ENCODE measurements at regions not wholly inside any gene's neighbourhood (a gene's known extent, or its start where the extent isn't known, plus 50 kb on each side); places are given as distances from the start of the nearest gene placed in this dataset.
"Not testable (repeated sequence)": the region's sequence is repeated elsewhere in the genome, so short reads cannot be mapped to it uniquely, and the experiment has no call there.

GRCh38 chr5:162274679-162275078 lies 207.1 kb downstream of the GABRG2 start:
- H3K4me3 ChIP-seq (ENCODE audit: low read length): no peak overlapping the region
- TF ChIP-seq, protein P1, sequence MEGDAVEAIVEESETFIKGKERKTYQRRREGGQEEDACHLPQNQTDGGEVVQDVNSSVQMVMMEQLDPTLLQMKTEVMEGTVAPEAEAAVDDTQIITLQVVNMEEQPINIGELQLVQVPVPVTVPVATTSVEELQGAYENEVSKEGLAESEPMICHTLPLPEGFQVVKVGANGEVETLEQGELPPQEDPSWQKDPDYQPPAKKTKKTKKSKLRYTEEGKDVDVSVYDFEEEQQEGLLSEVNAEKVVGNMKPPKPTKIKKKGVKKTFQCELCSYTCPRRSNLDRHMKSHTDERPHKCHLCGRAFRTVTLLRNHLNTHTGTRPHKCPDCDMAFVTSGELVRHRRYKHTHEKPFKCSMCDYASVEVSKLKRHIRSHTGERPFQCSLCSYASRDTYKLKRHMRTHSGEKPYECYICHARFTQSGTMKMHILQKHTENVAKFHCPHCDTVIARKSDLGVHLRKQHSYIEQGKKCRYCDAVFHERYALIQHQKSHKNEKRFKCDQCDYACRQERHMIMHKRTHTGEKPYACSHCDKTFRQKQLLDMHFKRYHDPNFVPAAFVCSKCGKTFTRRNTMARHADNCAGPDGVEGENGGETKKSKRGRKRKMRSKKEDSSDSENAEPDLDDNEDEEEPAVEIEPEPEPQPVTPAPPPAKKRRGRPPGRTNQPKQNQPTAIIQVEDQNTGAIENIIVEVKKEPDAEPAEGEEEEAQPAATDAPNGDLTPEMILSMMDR (conservative IDR thresholded peaks at IDR 0.05; ENCODE audit: low read depth, low read length): no peak
- DNase-seq (ENCODE audit: low read depth): no peak

DNA sequence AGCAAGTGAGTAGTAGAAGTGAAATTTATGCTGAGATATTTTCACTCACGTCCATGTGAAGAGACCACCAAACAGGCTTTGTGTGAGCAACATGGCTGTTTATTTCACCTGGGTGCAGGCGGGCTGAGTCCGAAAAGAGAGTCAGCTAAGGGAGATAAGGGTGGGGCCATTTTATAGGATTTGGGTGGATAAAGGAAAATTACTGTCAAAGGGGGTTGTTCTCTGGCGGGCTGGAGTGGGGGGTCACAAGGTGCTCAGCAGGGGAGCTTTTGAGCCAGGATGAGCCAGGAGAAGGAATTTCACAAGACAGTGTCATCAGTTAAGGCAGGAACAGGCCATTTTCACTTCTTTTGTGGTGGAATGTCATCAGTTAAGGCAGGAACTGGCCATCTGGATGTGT lies 207.8 kb downstream of the GABRG2 start:
- not testable (repeated sequence) for DNase-seq (ENCODE audit: low read depth); H3K4me3 ChIP-seq (ENCODE audit: low read length)

- DNase-seq (ENCODE audit: low read depth): no peak
- H3K4me3 ChIP-seq (ENCODE audit: low read length): no peak overlapping the region
- TF ChIP-seq, protein P1 (conservative IDR thresholded peaks at IDR 0.05; ENCODE audit: low read depth, low read length): no peak
These were observed 214.6 kb downstream of the GABRG2 start for GRCh38 chr5:162282191-162282590.

DNA sequence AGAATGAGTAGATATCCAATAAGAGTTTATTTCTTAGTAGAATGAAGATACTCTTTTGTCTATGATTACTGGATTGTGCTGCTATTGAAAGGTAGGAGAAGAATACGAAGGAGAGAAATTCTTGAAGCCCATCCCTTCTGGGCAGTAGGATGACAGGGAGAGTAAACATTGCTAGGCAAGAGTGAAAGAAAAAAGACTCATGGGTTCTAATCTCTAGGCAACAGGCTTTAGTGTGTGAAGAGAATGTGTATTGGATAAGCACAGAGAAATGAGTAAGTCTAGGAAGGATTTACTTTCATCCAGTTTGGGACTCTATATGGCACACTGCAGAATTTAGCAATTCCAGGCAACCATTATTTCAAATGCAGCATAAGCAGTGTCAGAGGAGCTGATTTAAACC lies 216.0 kb downstream of the GABRG2 start:
- no peak for DNase-seq (ENCODE audit: low read depth)
- H3K4me3 ChIP-seq (ENCODE audit: low read length): no peak overlapping the region
- TF ChIP-seq, protein P1 (conservative IDR thresholded peaks at IDR 0.05; ENCODE audit: low read depth, low read length): no peak

DNA sequence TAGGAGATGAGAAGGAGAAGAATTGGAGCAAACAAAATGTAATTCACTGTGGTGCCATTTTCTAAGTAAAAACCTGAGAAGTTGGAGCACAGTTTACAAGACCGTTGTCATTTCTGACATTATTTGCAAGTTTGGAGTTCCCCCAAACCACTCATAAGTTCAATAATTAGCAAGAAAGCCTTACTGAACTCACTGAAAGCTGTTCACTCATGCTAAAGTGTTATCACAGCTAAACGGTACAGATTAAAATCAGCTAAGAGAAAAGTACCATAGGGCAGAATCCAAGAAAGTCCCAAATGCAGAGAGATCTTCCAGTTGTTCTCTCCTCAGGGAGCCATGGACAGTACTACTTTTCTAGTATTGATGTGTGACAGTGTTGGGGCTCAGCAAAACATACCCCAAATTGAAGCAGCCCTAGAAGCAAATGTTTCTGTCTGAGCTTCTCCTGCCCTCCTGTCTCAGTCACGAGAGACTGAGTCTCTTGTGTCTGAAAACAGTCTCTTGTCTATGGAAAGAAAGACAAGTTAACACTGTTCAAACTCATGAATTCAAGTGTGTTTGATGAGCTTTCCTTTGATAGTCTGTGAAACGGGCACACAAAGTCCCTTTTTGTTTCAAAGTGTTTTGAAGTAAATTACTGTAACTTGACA lies 221.2 kb downstream of the GABRG2 start:
- TF ChIP-seq, protein P1 (conservative IDR thresholded peaks at IDR 0.05; ENCODE audit: low read depth, low read length): no peak
- no peak overlapping the region for H3K4me3 ChIP-seq (ENCODE audit: low read length)
- DNase-seq (ENCODE audit: low read depth): no peak

GRCh38 chr5:162289489-162289888 lies 221.9 kb downstream of the GABRG2 start:
- no peak overlapping the region for H3K4me3 ChIP-seq (ENCODE audit: low read length)
- TF ChIP-seq, protein P1 (conservative IDR thresholded peaks at IDR 0.05; ENCODE audit: low read depth, low read length): no peak
- no peak for DNase-seq (ENCODE audit: low read depth)

- no peak overlapping the region for H3K4me3 ChIP-seq (ENCODE audit: low read length)
- TF ChIP-seq, protein P1 (conservative IDR thresholded peaks at IDR 0.05; ENCODE audit: low read depth, low read length): no peak
- no peak for DNase-seq (ENCODE audit: low read depth)
These were observed 232.2 kb downstream of the GABRG2 start for GRCh38 chr5:162299793-162300192.
